A549 (cell line): ENCODE measurements at regions not wholly inside any gene's neighbourhood (a gene's known extent, or its start where the extent isn't known, plus 50 kb on each side); places are given as distances from the start of the nearest gene placed in this dataset.

Source experiments
- ATAC-seq, 2 experiments: fragments of 200-7000 bp in 1 of 2; fragments of >200 bp in 1 of 2; cut with Nextera tagmentation in 1 of 2; cut with Tn5 transposase in 1 of 2; 3 replicates each; pipeline versions ENCODE4 v1.8.0 to v1.9.1; 2018 to 2020; ENCODE audit warnings: mild to moderate bottlenecking in 1 of 2, moderate library complexity in 1 of 2
- CTCF ChIA-PET: fragments of 300-600 bp; sonication (Branson Sonifier 250); formaldehyde crosslinking; extraction: SDS; loops from one replicate; lab custom pipeline; 2021; ENCODE audit warnings: antibody characterized with exemption, inconsistent platforms; lab: Yijun Ruan, JAX
- POLR2A ChIA-PET: fragments of 350-600 bp; formaldehyde crosslinking; extraction: SDS; loops from one replicate; lab custom pipeline; 2021; ENCODE audit warnings: antibody characterized with exemption, inconsistent platforms; lab: Yijun Ruan, JAX
- DNase-seq, 2 experiments: peaks; one replicate each; pipeline versions ENCODE4 v3.0.0 to v3.0.0-alpha.2; 2011 to 2016; ENCODE audit warnings: low read depth in 1 of 2, low spot score in 1 of 2
- FAIRE-seq: peaks from 2 replicates; lab custom pipeline; 2011; peaks lifted over from hg19 to GRCh38; lab: Jason Lieb, UNC
- H3K27ac ChIP-seq, 2 experiments: fragments of >200 bp; sonication (Bioruptor Twin); formaldehyde crosslinking; 3 replicates each; pipeline ENCODE4 v1.5.1; 2016 to 2017
- H3K4me1 ChIP-seq: fragments of >200 bp; sonication (Bioruptor Twin); formaldehyde crosslinking; 3 replicates; pipeline ENCODE4 v1.6.1; 2016
- H3K4me2 ChIP-seq: fragments of >200 bp; sonication (Bioruptor Twin); formaldehyde crosslinking; 3 replicates; pipeline ENCODE4 v1.6.1; 2016
- H3K4me3 ChIP-seq: fragments of >200 bp; sonication (Bioruptor Twin); formaldehyde crosslinking; 3 replicates; pipeline ENCODE4 v1.5.1; 2016
- H3K9me3 ChIP-seq: fragments of >200 bp; sonication (Bioruptor Twin); formaldehyde crosslinking; 3 replicates; pipeline ENCODE4 v1.6.1; 2016
- BCL3 ChIP-seq: fragments of >200 bp; sonication (Bioruptor Twin); formaldehyde crosslinking; IDR thresholded peaks from 3 replicates; pipeline ENCODE4 v1.6.1; 2016
- CBX8 ChIP-seq: fragments of 200-600 bp; sonication (generic); IDR thresholded peaks from 2 replicates; pipeline ENCODE4 v1.6.1; 2016
- CEBPB ChIP-seq, 2 experiments: fragments of >200 bp in 1 of 2; sonication (Bioruptor Twin) in 1 of 2; formaldehyde crosslinking in 1 of 2; IDR thresholded peaks; 2 replicates each; pipeline ENCODE4 v1.6.1; 2012 to 2016
- HMGXB4 ChIP-seq: fragments of 250-450 bp; sonication (Bioruptor Pico); IDR thresholded peaks from 2 replicates; pipeline ENCODE4 v1.5.0; 2021; ENCODE audit warnings: mild to moderate bottlenecking, moderate library complexity, borderline replicate concordance
- HOXA7 ChIP-seq: fragments of 250-450 bp; sonication (Bioruptor Pico); IDR thresholded peaks from 2 replicates; pipeline ENCODE4 v1.5.0; 2020; ENCODE audit warnings: mild to moderate bottlenecking, moderate library complexity
- HOXB13 ChIP-seq: fragments of 250-450 bp; sonication (Bioruptor Pico); IDR thresholded peaks from 2 replicates; pipeline ENCODE4 v1.5.0; 2020; ENCODE audit warnings: low read depth, mild to moderate bottlenecking, moderate library complexity
- HOXB5 ChIP-seq: fragments of 250-450 bp; sonication (Bioruptor Pico); IDR thresholded peaks from 2 replicates; pipeline ENCODE4 v1.5.0; 2020; ENCODE audit warnings: mild to moderate bottlenecking, moderate library complexity
- KDM1A ChIP-seq: fragments of 200-600 bp; sonication (generic); IDR thresholded peaks from 2 replicates; pipeline ENCODE4 v1.6.1; 2016; ENCODE audit warnings: low read depth, mild to moderate bottlenecking
- NFE2L2 ChIP-seq: fragments of 150-350 bp; conservative IDR thresholded peaks from 2 replicates; pipeline ENCODE4 v1.6.1; 2014; ENCODE audit warnings: low read length
- NPAS2 ChIP-seq: fragments of 250-450 bp; sonication (Bioruptor Pico); IDR thresholded peaks from 2 replicates; pipeline ENCODE4 v1.8.0; 2022; ENCODE audit warnings: mild to moderate bottlenecking, moderate library complexity, borderline replicate concordance
- NR3C1 ChIP-seq: fragments of >200 bp; sonication (Bioruptor Twin); formaldehyde crosslinking; IDR thresholded peaks from 3 replicates; pipeline ENCODE4 v1.6.1; 2017
- RAD21 ChIP-seq, 2 experiments: fragments of >200 bp in 1 of 2; sonication (Bioruptor Twin) in 1 of 2; formaldehyde crosslinking in 1 of 2; IDR thresholded peaks in 1 of 2; conservative IDR thresholded peaks in 1 of 2; 2 replicates in 1 of 2; 3 replicates in 1 of 2; pipeline ENCODE4 v1.6.1; 2012 to 2018; ENCODE audit warnings: inconsistent platforms in 1 of 2
- RARB ChIP-seq: fragments of 250-450 bp; sonication (Bioruptor Pico); IDR thresholded peaks from 2 replicates; pipeline ENCODE4 v1.8.0; 2021; ENCODE audit warnings: mild to moderate bottlenecking, moderate library complexity
- RCOR1 ChIP-seq: fragments of 150-350 bp; IDR thresholded peaks from 2 replicates; pipeline ENCODE4 v1.6.1; 2014; ENCODE audit warnings: antibody characterized with exemption, low read length, low read depth
- SMC3 ChIP-seq: fragments of >200 bp; sonication (Bioruptor Twin); formaldehyde crosslinking; IDR thresholded peaks from 3 replicates; pipeline ENCODE4 v1.6.1; 2018; ENCODE audit warnings: inconsistent platforms
- WGBS: methylation state at CpG from one replicate; pipeline ENCODE4 v1.1.6; 2017; ENCODE audit errors: missing lambda C conversion rate; 5-methylcytosine and 5-hydroxymethylcytosine counted together
- TF ChIP-seq, protein P1 (sequence below): fragments of >200 bp; sonication (Bioruptor Twin); formaldehyde crosslinking; IDR thresholded peaks from 3 replicates; pipeline ENCODE4 v1.5.1; 2016
- TF ChIP-seq, protein P2 (sequence below): IDR thresholded peaks from 2 replicates; pipeline ENCODE4 v1.6.1; 2012
- TF ChIP-seq, protein P3 (sequence below): fragments of 450-650 bp; IDR thresholded peaks from 2 replicates; pipeline ENCODE4 v1.6.1; 2014; ENCODE audit warnings: antibody characterized with exemption

- ChIA-PET POLR2A (interaction anchor here (0.6 to 1.2 kb wide), 3 partner anchors 798 to 836 kb away, joined by 3 to 5 read pairs (median 4); partner anchors contain the start of genes DTD2 and HEATR5A), CTCF (interaction anchor here (0.6 to 7.2 kb wide), 58 partner anchors 9 to 1076 kb away, joined by 3 to 67 read pairs (median 4); partner anchors contain the start of genes ARHGAP5, HEATR5A and RNU6-8)
- 61% methylated on average over 9 of the region's 9 CpGs for WGBS
- Histone ChIP-seq H3K4me2 (no peak overlapping the region), H3K4me3 (no peak overlapping the region), H3K27ac (peak overlapping the region; percentile 54 to 63; a peak in 5 of 6 replicates), H3K4me1 (peaks cover 39% of the 10 kb centered on the region), H3K9me3 (no peaks in the 10 kb centered on the region)
- peak; percentile 45 to 76 for DNase-seq
- FAIRE-seq = no peak
- no peak for TF ChIP-seq CBX8
- TF ChIP-seq, protein P1, sequence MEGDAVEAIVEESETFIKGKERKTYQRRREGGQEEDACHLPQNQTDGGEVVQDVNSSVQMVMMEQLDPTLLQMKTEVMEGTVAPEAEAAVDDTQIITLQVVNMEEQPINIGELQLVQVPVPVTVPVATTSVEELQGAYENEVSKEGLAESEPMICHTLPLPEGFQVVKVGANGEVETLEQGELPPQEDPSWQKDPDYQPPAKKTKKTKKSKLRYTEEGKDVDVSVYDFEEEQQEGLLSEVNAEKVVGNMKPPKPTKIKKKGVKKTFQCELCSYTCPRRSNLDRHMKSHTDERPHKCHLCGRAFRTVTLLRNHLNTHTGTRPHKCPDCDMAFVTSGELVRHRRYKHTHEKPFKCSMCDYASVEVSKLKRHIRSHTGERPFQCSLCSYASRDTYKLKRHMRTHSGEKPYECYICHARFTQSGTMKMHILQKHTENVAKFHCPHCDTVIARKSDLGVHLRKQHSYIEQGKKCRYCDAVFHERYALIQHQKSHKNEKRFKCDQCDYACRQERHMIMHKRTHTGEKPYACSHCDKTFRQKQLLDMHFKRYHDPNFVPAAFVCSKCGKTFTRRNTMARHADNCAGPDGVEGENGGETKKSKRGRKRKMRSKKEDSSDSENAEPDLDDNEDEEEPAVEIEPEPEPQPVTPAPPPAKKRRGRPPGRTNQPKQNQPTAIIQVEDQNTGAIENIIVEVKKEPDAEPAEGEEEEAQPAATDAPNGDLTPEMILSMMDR = peak; percentile 84
- TF ChIP-seq KDM1A = no peak
- no peak for TF ChIP-seq NFE2L2
- TF ChIP-seq SMC3 = peak; percentile 88
- no peak for TF ChIP-seq HMGXB4 (CRISPR knock-in tag)
- TF ChIP-seq HOXA7 (CRISPR knock-in tag) = no peak
- peak; percentile 90 to 93 for TF ChIP-seq RAD21 (conservative IDR thresholded peaks at IDR 0.05 in 1 of 2, IDR thresholded peaks at IDR 0.05 in 1 of 2)
- TF ChIP-seq, protein P2, sequence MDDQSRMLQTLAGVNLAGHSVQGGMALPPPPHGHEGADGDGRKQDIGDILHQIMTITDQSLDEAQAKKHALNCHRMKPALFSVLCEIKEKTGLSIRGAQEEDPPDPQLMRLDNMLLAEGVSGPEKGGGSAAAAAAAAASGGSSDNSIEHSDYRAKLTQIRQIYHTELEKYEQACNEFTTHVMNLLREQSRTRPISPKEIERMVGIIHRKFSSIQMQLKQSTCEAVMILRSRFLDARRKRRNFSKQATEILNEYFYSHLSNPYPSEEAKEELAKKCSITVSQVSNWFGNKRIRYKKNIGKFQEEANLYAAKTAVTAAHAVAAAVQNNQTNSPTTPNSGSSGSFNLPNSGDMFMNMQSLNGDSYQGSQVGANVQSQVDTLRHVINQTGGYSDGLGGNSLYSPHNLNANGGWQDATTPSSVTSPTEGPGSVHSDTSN = no peak
- TF ChIP-seq NR3C1 = no peak
- no peak for TF ChIP-seq RCOR1
- TF ChIP-seq NPAS2 (CRISPR knock-in tag) = no peak
- no peak for TF ChIP-seq CEBPB (IDR thresholded peaks at IDR 0.05)
- TF ChIP-seq HOXB13 (CRISPR knock-in tag) = no peak
- TF ChIP-seq BCL3 = no peak
- peak; percentile 93 for ATAC-seq
These were observed 52.0 kb upstream of the RNU6-8 start for GRCh38 chr14:32254952-32255679.

DNA sequence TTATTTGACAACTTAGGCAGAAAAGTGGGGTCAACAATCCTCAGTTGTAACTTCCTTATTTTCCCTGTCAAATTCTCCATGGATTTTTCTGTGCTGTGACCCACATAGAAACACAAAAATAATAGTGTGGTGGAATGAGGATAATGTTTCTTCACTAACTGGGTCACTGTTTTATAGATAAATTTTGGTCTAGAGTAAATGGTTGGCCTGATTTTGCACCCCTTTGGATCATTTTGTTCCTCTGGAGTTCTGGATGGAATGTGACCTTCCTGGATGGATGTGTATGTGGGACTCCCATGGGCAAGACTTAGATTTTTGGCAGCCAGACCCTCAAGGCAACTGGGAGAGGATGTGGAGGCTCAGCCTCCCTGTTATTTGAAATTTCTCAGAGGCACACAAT is 52.7 kb upstream of the RNU6-8 start:
- POLR2A ChIA-PET = no interaction called here
- peaks cover 40% of the 10 kb centered on the region for H3K4me1 ChIP-seq
- FAIRE-seq (no peak), DNase-seq (no peak), ATAC-seq (no peak)
- no peak overlapping the region for H3K4me2 ChIP-seq
- H3K4me3 ChIP-seq = no peak overlapping the region
- TF ChIP-seq KDM1A = no peak
- TF ChIP-seq HOXB5 = no peak
- TF ChIP-seq, all 56 proteins: peak for 0
- Histone ChIP-seq H3K9me3 (no peaks in the 10 kb centered on the region), H3K27ac (peak overlapping the region; percentile 15 to 54; a peak in 1 of 6 replicates)
- CTCF ChIA-PET = no interaction called here

DNA sequence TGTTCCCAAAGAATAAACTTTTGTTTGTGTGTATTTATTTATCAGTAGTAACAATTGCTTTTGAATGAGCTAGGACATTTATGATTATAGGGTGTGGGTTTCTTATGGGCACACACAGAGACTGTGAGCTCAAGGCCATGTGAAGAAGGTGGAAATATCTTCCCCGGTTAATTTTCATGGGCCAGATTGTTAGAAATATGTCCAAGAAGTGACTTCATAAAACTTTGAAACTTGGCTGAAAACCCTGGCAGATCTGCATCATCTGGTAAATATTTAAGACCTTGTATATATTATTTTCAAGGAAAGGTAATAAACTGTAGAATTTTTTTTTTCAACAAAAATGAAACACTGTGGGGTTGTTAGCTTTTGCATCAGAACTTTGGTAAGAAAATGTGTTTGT is 53.5 kb upstream of the RNU6-8 start:
- CTCF ChIA-PET = no interaction called here
- peak overlapping the region; percentile 54 to 65; a peak in 3 of 6 replicates for H3K27ac ChIP-seq
- ATAC-seq = no peak
- H3K4me3 ChIP-seq = no peak overlapping the region
- H3K4me1 ChIP-seq = peaks cover 40% of the 10 kb centered on the region
- 89% methylated on average over 1 of the region's 1 CpG for WGBS
- POLR2A ChIA-PET = no interaction called here
- no peak overlapping the region for H3K4me2 ChIP-seq
- FAIRE-seq = no peak
- no peaks in the 10 kb centered on the region for H3K9me3 ChIP-seq
- DNase-seq = no peak
- TF ChIP-seq, protein P3, sequence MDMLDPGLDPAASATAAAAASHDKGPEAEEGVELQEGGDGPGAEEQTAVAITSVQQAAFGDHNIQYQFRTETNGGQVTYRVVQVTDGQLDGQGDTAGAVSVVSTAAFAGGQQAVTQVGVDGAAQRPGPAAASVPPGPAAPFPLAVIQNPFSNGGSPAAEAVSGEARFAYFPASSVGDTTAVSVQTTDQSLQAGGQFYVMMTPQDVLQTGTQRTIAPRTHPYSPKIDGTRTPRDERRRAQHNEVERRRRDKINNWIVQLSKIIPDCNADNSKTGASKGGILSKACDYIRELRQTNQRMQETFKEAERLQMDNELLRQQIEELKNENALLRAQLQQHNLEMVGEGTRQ = no peak
- no peak for TF ChIP-seq RARB (CRISPR knock-in tag)
